ENCODE measurements at regions not wholly inside any gene's neighbourhood (a gene's known extent, or its start where the extent isn't known, plus 50 kb on each side); places are given as distances from the start of the nearest gene placed in this dataset.

GRCh38 chr10:53597835-53598251 lies 825.3 kb upstream of the MBL2 start:
- no peak for TF ChIP-seq CTCF (IDR thresholded peaks at IDR 0.05; ENCODE audit: low read depth, low read length)
- Histone ChIP-seq H3K27me3 (ENCODE audit: insufficient read depth, low read depth, severe bottlenecking) (no peaks in the 10 kb centered on the region), H3K9me3 (ENCODE audit: severe bottlenecking) (no peaks in the 10 kb centered on the region), H3K36me3 (no peaks in the 10 kb centered on the region), H3K27ac (no peak overlapping the region), H3K4me3 (ENCODE audit: low read depth, low read length) (no peak overlapping the region)
- no peak for DNase-seq

- H3K4me3 ChIP-seq (ENCODE audit: low read depth, low read length) = no peak overlapping the region
- no peaks in the 10 kb centered on the region for H3K9me3 ChIP-seq (ENCODE audit: severe bottlenecking)
- TF ChIP-seq CTCF (IDR thresholded peaks at IDR 0.05; ENCODE audit: low read depth, low read length) = no peak
- no peaks in the 10 kb centered on the region for H3K27me3 ChIP-seq (ENCODE audit: insufficient read depth, low read depth, severe bottlenecking)
- H3K36me3 ChIP-seq = no peaks in the 10 kb centered on the region
- no peak overlapping the region for H3K27ac ChIP-seq
- no peak for DNase-seq
These were observed 807.9 kb upstream of the MBL2 start for GRCh38 chr10:53580465-53580864.

GRCh38 chr10:53579773-53580172 lies 807.2 kb upstream of the MBL2 start:
- H3K4me3 ChIP-seq (ENCODE audit: low read depth, low read length) = no peak overlapping the region
- TF ChIP-seq CTCF (IDR thresholded peaks at IDR 0.05; ENCODE audit: low read depth, low read length) = no peak
- H3K36me3 ChIP-seq = no peaks in the 10 kb centered on the region
- H3K27ac ChIP-seq = no peak overlapping the region
- no peaks in the 10 kb centered on the region for H3K27me3 ChIP-seq (ENCODE audit: insufficient read depth, low read depth, severe bottlenecking)
- no peaks in the 10 kb centered on the region for H3K9me3 ChIP-seq (ENCODE audit: severe bottlenecking)
- no peak for DNase-seq

GRCh38 chr10:53574024-53574423 lies 801.4 kb upstream of the MBL2 start:
- H3K36me3 ChIP-seq = no peaks in the 10 kb centered on the region
- no peaks in the 10 kb centered on the region for H3K9me3 ChIP-seq (ENCODE audit: severe bottlenecking)
- no peak for TF ChIP-seq CTCF (IDR thresholded peaks at IDR 0.05; ENCODE audit: low read depth, low read length)
- H3K4me3 ChIP-seq (ENCODE audit: low read depth, low read length) = no peak overlapping the region
- DNase-seq = no peak
- H3K27me3 ChIP-seq (ENCODE audit: insufficient read depth, low read depth, severe bottlenecking) = no peaks in the 10 kb centered on the region
- H3K27ac ChIP-seq = no peak overlapping the region

- Histone ChIP-seq H3K27ac (no peak overlapping the region), H3K27me3 (ENCODE audit: insufficient read depth, low read depth, severe bottlenecking) (no peaks in the 10 kb centered on the region), H3K4me3 (ENCODE audit: low read depth, low read length) (no peak overlapping the region), H3K36me3 (no peaks in the 10 kb centered on the region), H3K9me3 (ENCODE audit: severe bottlenecking) (no peaks in the 10 kb centered on the region)
- no peak for TF ChIP-seq CTCF (IDR thresholded peaks at IDR 0.05; ENCODE audit: low read depth, low read length)
- no peak for DNase-seq
These were observed 800.9 kb upstream of the MBL2 start for GRCh38 chr10:53573498-53573897.

GRCh38 chr10:53572799-53573198 lies 800.2 kb upstream of the MBL2 start:
- no peaks in the 10 kb centered on the region for H3K36me3 ChIP-seq
- no peak for TF ChIP-seq CTCF (IDR thresholded peaks at IDR 0.05; ENCODE audit: low read depth, low read length)
- DNase-seq = no peak
- H3K27ac ChIP-seq = no peak overlapping the region
- no peaks in the 10 kb centered on the region for H3K27me3 ChIP-seq (ENCODE audit: insufficient read depth, low read depth, severe bottlenecking)
- H3K4me3 ChIP-seq (ENCODE audit: low read depth, low read length) = no peak overlapping the region
- no peaks in the 10 kb centered on the region for H3K9me3 ChIP-seq (ENCODE audit: severe bottlenecking)

All from WERI-Rb-1 (cell line).